ENCODE measurements at regions not wholly inside any gene's neighbourhood (a gene's known extent, or its start where the extent isn't known, plus 50 kb on each side); places are given as distances from the start of the nearest gene placed in this dataset.
A peak's percentile ranks its signal among the peaks of the same experiment; 100 is the strongest.
"Not testable (repeated sequence)": the region's sequence is repeated elsewhere in the genome, so short reads cannot be mapped to it uniquely, and the experiment has no call there.

DNA sequence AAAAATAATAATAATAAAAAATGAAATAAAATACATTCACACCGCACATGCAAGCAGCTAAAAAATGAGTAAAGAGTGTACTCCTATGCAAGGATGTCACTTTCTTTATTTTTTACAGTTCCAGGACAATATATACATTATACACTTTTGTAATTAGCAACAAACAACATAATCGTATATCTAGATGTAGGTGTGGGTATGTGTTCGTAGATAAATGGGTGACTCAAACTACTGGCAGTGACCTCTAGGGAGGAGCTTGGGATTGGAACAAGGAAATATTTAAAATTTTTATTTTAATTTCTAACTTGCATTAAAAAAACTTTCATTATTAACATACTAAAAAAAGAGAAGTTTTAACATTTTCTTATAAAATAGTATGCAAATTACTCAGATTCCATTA, 86.1 kb upstream of the MYLIP start:
- Histone ChIP-seq H4K8ac (ENCODE audit: low read depth, low read length) (no peak overlapping the region), H3K36me3 (ENCODE audit: control insufficient read depth in 1 of 2, insufficient read depth in 2 of 2, low read length in 2 of 2) (no peaks in the 10 kb centered on the region), H3K27ac (ENCODE audit: low read depth, low read length) (no peak overlapping the region), H2AK5ac (ENCODE audit: low read length) (no peak overlapping the region), H3K4ac (ENCODE audit: low read depth, low read length) (no peak overlapping the region), H3K27me3 (ENCODE audit: insufficient read depth, low read length) (no peaks in the 10 kb centered on the region), H3K79me2 (ENCODE audit: control insufficient read depth, insufficient read depth, low read length, poor library complexity) (no peaks in the 10 kb centered on the region), H3K14ac (ENCODE audit: low read length) (no peak overlapping the region), H4K91ac (ENCODE audit: low read depth, low read length) (no peak overlapping the region), H2BK5ac (ENCODE audit: low read depth, low read length, poor library complexity) (no peak overlapping the region), H3K4me1 (ENCODE audit: control insufficient read depth in 1 of 2, insufficient read depth in 2 of 2, low read length in 2 of 2) (no peaks in the 10 kb centered on the region), H3K23ac (ENCODE audit: low read length) (no peak overlapping the region), H3K4me2 (ENCODE audit: low read length) (no peak overlapping the region), H3K4me3 (ENCODE audit: low read depth, low read length) (no peak overlapping the region), H4K12ac (ENCODE audit: low read depth, low read length) (no peak overlapping the region), H3K9me3 (ENCODE audit: insufficient read depth, low read depth, low read length) (peaks cover 10% of the 10 kb centered on the region), H2BK120ac (ENCODE audit: insufficient read depth, low read length, poor library complexity) (no peak overlapping the region), H3K18ac (ENCODE audit: low read length) (no peak overlapping the region), H3K9ac (ENCODE audit: low read length) (no peak overlapping the region), H2AFZ (ENCODE audit: insufficient read depth, low read length, poor library complexity) (no peak overlapping the region), H2BK12ac (ENCODE audit: low read length) (no peak overlapping the region), H3K79me1 (ENCODE audit: low read length) (no peaks in the 10 kb centered on the region)
- DNase-seq: no peak
- WGBS (ENCODE audit: extremely low coverage, insufficient coverage, insufficient read length): no CpG with 5 or more reads among the region's 3 CpGs

GRCh38 chr6:16041327-16041726, 87.6 kb upstream of the MYLIP start:
- no peaks in the 10 kb centered on the region for H3K79me1 ChIP-seq (ENCODE audit: low read length)
- H4K91ac ChIP-seq (ENCODE audit: low read depth, low read length): no peak overlapping the region
- no peak overlapping the region for H3K4me2 ChIP-seq (ENCODE audit: low read length)
- H2BK5ac ChIP-seq (ENCODE audit: low read depth, low read length, poor library complexity): no peak overlapping the region
- H3K27me3 ChIP-seq (ENCODE audit: insufficient read depth, low read length): no peaks in the 10 kb centered on the region
- H3K4me1 ChIP-seq (ENCODE audit: control insufficient read depth in 1 of 2, insufficient read depth in 2 of 2, low read length in 2 of 2): no peaks in the 10 kb centered on the region
- H3K9me3 ChIP-seq (ENCODE audit: insufficient read depth, low read depth, low read length): peaks cover 10% of the 10 kb centered on the region
- no peak overlapping the region for H3K4me3 ChIP-seq (ENCODE audit: low read depth, low read length)
- H2AFZ ChIP-seq (ENCODE audit: insufficient read depth, low read length, poor library complexity): no peak overlapping the region
- H3K18ac ChIP-seq (ENCODE audit: low read length): no peak overlapping the region
- no peak overlapping the region for H3K23ac ChIP-seq (ENCODE audit: low read length)
- H3K9ac ChIP-seq (ENCODE audit: low read length): no peak overlapping the region
- no peak overlapping the region for H3K4ac ChIP-seq (ENCODE audit: low read depth, low read length)
- no peak overlapping the region for H4K12ac ChIP-seq (ENCODE audit: low read depth, low read length)
- H4K8ac ChIP-seq (ENCODE audit: low read depth, low read length): no peak overlapping the region
- H2AK5ac ChIP-seq (ENCODE audit: low read length): no peak overlapping the region
- no peaks in the 10 kb centered on the region for H3K36me3 ChIP-seq (ENCODE audit: control insufficient read depth in 1 of 2, insufficient read depth in 2 of 2, low read length in 2 of 2)
- no peaks in the 10 kb centered on the region for H3K79me2 ChIP-seq (ENCODE audit: control insufficient read depth, insufficient read depth, low read length, poor library complexity)
- H3K14ac ChIP-seq (ENCODE audit: low read length): no peak overlapping the region
- H3K27ac ChIP-seq (ENCODE audit: low read depth, low read length): no peak overlapping the region
- no peak overlapping the region for H2BK12ac ChIP-seq (ENCODE audit: low read length)
- DNase-seq: no peak
- no peak overlapping the region for H2BK120ac ChIP-seq (ENCODE audit: insufficient read depth, low read length, poor library complexity)
- WGBS (ENCODE audit: extremely low coverage, insufficient coverage, insufficient read length): no CpG with 5 or more reads among the region's 2 CpGs

DNA sequence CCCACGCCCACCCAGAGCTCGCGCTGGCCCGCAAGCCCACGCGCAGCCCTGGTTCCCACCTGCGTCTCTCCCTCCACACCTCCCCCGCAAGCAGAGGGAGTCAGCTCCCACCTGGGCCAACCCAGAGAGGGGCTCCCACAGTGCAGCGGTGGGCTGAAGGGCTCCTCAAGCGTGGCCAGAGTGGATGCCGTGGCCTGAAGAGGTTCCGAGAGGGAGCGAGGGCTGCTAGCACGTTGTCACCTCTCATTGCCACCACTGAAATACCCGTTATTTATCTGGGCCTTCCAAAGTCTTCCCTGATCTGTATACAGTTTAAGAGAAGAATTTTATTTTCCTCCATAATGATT, 88.3 kb upstream of the MYLIP start:
- Histone ChIP-seq H2BK120ac (ENCODE audit: insufficient read depth, low read length, poor library complexity) (no peak overlapping the region), H3K4me1 (ENCODE audit: control insufficient read depth in 1 of 2, insufficient read depth in 2 of 2, low read length in 2 of 2) (no peaks in the 10 kb centered on the region), H3K23ac (ENCODE audit: low read length) (no peak overlapping the region), H3K36me3 (ENCODE audit: control insufficient read depth in 1 of 2, insufficient read depth in 2 of 2, low read length in 2 of 2) (no peaks in the 10 kb centered on the region), H2BK5ac (ENCODE audit: low read depth, low read length, poor library complexity) (no peak overlapping the region), H3K9me3 (ENCODE audit: insufficient read depth, low read depth, low read length) (peaks cover 10% of the 10 kb centered on the region), H3K14ac (ENCODE audit: low read length) (no peak overlapping the region), H3K27me3 (ENCODE audit: insufficient read depth, low read length) (no peaks in the 10 kb centered on the region), H4K91ac (ENCODE audit: low read depth, low read length) (no peak overlapping the region), H4K12ac (ENCODE audit: low read depth, low read length) (no peak overlapping the region), H2AFZ (ENCODE audit: insufficient read depth, low read length, poor library complexity) (no peak overlapping the region), H2AK5ac (ENCODE audit: low read length) (no peak overlapping the region), H4K8ac (ENCODE audit: low read depth, low read length) (no peak overlapping the region), H3K9ac (ENCODE audit: low read length) (no peak overlapping the region), H3K4me2 (ENCODE audit: low read length) (no peak overlapping the region), H3K4ac (ENCODE audit: low read depth, low read length) (no peak overlapping the region), H3K79me2 (ENCODE audit: control insufficient read depth, insufficient read depth, low read length, poor library complexity) (no peaks in the 10 kb centered on the region), H3K79me1 (ENCODE audit: low read length) (no peaks in the 10 kb centered on the region), H2BK12ac (ENCODE audit: low read length) (no peak overlapping the region), H3K18ac (ENCODE audit: low read length) (no peak overlapping the region), H3K4me3 (ENCODE audit: low read depth, low read length) (peak overlapping the region; percentile 53), H3K27ac (ENCODE audit: low read depth, low read length) (no peak overlapping the region)
- no peak for DNase-seq
- no CpG with 5 or more reads among the region's 15 CpGs for WGBS (ENCODE audit: extremely low coverage, insufficient coverage, insufficient read length)

GRCh38 chr6:16039892-16040627, 88.8 kb upstream of the MYLIP start:
- not testable (repeated sequence) for H2BK5ac ChIP-seq (ENCODE audit: low read depth, low read length, poor library complexity); H2BK12ac ChIP-seq (ENCODE audit: low read length); H3K27me3 ChIP-seq (ENCODE audit: insufficient read depth, low read length); H2BK120ac ChIP-seq (ENCODE audit: insufficient read depth, low read length, poor library complexity); H3K4me2 ChIP-seq (ENCODE audit: low read length); H3K79me1 ChIP-seq (ENCODE audit: low read length); H4K8ac ChIP-seq (ENCODE audit: low read depth, low read length); H2AK5ac ChIP-seq (ENCODE audit: low read length); H3K4ac ChIP-seq (ENCODE audit: low read depth, low read length); H4K12ac ChIP-seq (ENCODE audit: low read depth, low read length); H3K36me3 ChIP-seq (ENCODE audit: control insufficient read depth in 1 of 2, insufficient read depth in 2 of 2, low read length in 2 of 2); DNase-seq; H3K79me2 ChIP-seq (ENCODE audit: control insufficient read depth, insufficient read depth, low read length, poor library complexity); H3K23ac ChIP-seq (ENCODE audit: low read length); H3K18ac ChIP-seq (ENCODE audit: low read length); H2AFZ ChIP-seq (ENCODE audit: insufficient read depth, low read length, poor library complexity); H3K14ac ChIP-seq (ENCODE audit: low read length); H3K27ac ChIP-seq (ENCODE audit: low read depth, low read length); H3K9ac ChIP-seq (ENCODE audit: low read length); H3K4me1 ChIP-seq (ENCODE audit: control insufficient read depth in 1 of 2, insufficient read depth in 2 of 2, low read length in 2 of 2); H4K91ac ChIP-seq (ENCODE audit: low read depth, low read length)
- peak overlapping the region; percentile 53 for H3K4me3 ChIP-seq (ENCODE audit: low read depth, low read length)
- peaks cover 10% of the 10 kb centered on the region for H3K9me3 ChIP-seq (ENCODE audit: insufficient read depth, low read depth, low read length)
- no CpG with 5 or more reads among the region's 17 CpGs for WGBS (ENCODE audit: extremely low coverage, insufficient coverage, insufficient read length)
